ENCODE measurements at regions not wholly inside any gene's neighbourhood (a gene's known extent, or its start where the extent isn't known, plus 50 kb on each side); places are given as distances from the start of the nearest gene placed in this dataset.

DNA sequence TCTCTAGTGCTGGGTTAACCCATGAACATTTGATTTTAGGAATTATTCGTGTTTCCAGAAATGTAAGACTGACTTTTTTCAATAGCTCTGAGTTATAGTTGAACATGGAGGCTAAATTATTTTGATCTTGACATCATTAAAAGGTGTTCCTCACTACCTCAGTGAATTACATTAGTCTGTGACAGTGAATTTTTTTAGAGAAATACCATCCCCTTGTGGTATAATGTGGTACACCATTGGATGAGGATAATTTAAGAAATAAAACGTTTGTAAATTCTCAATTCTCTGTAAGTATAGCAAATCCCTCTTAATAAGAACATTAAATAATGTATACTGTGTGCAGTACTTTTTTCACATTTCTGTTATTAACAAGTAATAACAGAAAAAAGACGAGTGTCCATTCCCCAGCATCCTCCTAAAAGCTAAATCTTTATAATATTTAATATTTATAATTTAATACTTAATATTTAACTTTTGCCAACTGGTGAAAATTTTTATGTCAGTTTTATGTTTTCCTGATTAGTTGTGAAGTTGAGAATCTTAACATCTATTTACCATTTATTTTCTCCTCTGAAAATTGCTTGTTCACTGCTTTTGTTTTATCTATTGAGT, 70.3 kb upstream of the CWC22 start:
- Mint-ChIP-seq H3K4me1 (no peaks in the 10 kb centered on the region), H3K36me3 (ENCODE audit: low read depth) (peaks cover 9% of the 10 kb centered on the region), H3K27me3 (ENCODE audit: low read depth) (no peaks in the 10 kb centered on the region), H3K9me3 (peaks cover 17% of the 10 kb centered on the region), H3K4me3 (no peak overlapping the region), H3K27ac (ENCODE audit: unreplicated experiment) (no peak overlapping the region)
- TF ChIP-seq, protein P1, sequence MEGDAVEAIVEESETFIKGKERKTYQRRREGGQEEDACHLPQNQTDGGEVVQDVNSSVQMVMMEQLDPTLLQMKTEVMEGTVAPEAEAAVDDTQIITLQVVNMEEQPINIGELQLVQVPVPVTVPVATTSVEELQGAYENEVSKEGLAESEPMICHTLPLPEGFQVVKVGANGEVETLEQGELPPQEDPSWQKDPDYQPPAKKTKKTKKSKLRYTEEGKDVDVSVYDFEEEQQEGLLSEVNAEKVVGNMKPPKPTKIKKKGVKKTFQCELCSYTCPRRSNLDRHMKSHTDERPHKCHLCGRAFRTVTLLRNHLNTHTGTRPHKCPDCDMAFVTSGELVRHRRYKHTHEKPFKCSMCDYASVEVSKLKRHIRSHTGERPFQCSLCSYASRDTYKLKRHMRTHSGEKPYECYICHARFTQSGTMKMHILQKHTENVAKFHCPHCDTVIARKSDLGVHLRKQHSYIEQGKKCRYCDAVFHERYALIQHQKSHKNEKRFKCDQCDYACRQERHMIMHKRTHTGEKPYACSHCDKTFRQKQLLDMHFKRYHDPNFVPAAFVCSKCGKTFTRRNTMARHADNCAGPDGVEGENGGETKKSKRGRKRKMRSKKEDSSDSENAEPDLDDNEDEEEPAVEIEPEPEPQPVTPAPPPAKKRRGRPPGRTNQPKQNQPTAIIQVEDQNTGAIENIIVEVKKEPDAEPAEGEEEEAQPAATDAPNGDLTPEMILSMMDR (conservative IDR thresholded peaks at IDR 0.05), result peak; percentile 75
- DNase-seq (ENCODE audit: low read depth, low spot score), result no peak

- Mint-ChIP-seq H3K4me3 (no peak overlapping the region), H3K27ac (ENCODE audit: unreplicated experiment) (no peak overlapping the region), H3K36me3 (ENCODE audit: low read depth) (no peaks in the 10 kb centered on the region), H3K4me1 (no peaks in the 10 kb centered on the region), H3K27me3 (ENCODE audit: low read depth) (no peaks in the 10 kb centered on the region), H3K9me3 (peaks cover 10% of the 10 kb centered on the region)
- DNase-seq (ENCODE audit: low read depth, low spot score), result no peak
- TF ChIP-seq, protein P1 (conservative IDR thresholded peaks at IDR 0.05), result no peak
These were observed 68.8 kb upstream of the CWC22 start for GRCh38 chr2:180075870-180076269.

GRCh38 chr2:180071797-180072196, 64.7 kb upstream of the CWC22 start:
- DNase-seq (ENCODE audit: low read depth, low spot score), result no peak
- Mint-ChIP-seq H3K4me1 (no peaks in the 10 kb centered on the region), H3K36me3 (ENCODE audit: low read depth) (peaks cover 4% of the 10 kb centered on the region), H3K9me3 (peaks cover 16% of the 10 kb centered on the region), H3K27ac (ENCODE audit: unreplicated experiment) (no peak overlapping the region), H3K4me3 (no peak overlapping the region), H3K27me3 (ENCODE audit: low read depth) (no peaks in the 10 kb centered on the region)
- TF ChIP-seq, protein P1 (conservative IDR thresholded peaks at IDR 0.05), result no peak

DNA sequence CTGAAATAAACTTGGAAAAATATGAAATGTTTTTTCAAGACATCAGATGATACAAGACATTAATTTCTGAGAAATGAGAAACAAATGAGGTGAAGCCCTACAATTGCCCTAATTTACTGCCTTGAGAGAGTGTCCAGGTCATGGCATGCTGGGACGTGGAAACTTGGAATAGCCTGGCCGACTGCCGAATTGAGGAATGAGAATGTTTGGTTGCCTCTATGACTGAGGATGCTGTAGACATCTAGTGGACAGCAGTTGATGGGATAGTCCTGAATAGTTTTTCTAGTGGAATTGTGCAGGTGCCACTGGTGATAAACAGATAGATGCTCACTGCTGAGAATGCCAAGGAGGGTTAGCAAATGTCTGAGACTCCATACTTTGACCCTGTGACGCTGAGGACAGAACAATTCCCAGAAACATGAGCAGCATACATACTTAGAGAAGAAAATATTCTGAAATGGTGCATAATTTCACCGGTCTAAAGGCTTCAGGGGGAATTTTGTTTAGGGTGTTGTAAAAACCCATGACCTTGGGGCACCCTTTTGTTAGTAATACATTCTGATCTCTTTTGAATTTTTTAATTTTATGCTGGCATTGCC, 56.5 kb upstream of the CWC22 start:
- no peak overlapping the region for H3K4me3 Mint-ChIP-seq
- peaks cover 7% of the 10 kb centered on the region for H3K4me1 Mint-ChIP-seq
- H3K27me3 Mint-ChIP-seq (ENCODE audit: low read depth), result no peaks in the 10 kb centered on the region
- DNase-seq (ENCODE audit: low read depth, low spot score), result no peak
- no peaks in the 10 kb centered on the region for H3K9me3 Mint-ChIP-seq
- H3K27ac Mint-ChIP-seq (ENCODE audit: unreplicated experiment), result no peak overlapping the region
- H3K36me3 Mint-ChIP-seq (ENCODE audit: low read depth), result no peaks in the 10 kb centered on the region
- TF ChIP-seq, protein P1 (conservative IDR thresholded peaks at IDR 0.05), result no peak

DNA sequence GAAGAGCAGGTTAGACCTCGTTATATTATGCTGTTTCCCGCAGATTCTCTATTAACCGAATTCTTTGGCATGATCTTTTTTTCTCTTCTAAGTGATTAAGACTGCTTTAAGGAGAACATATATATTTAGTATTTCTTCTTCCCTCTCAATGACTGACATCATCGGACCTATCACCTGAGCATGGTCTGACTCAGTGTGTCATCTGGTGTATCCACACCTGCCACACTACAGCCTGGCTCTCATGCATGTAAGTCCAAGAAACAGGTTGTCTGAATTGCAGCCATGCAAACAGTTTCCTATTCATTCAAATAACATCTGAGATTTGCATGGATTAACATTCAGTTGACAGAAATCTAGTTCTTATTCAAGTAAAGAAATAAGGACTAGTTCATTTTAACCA, 55.1 kb upstream of the CWC22 start:
- Mint-ChIP-seq H3K9me3 (no peaks in the 10 kb centered on the region), H3K27ac (ENCODE audit: unreplicated experiment) (no peak overlapping the region), H3K36me3 (ENCODE audit: low read depth) (no peaks in the 10 kb centered on the region), H3K4me1 (peaks cover 8% of the 10 kb centered on the region), H3K4me3 (no peak overlapping the region), H3K27me3 (ENCODE audit: low read depth) (no peaks in the 10 kb centered on the region)
- TF ChIP-seq, protein P1 (conservative IDR thresholded peaks at IDR 0.05), result no peak
- DNase-seq (ENCODE audit: low read depth, low spot score), result no peak
